Stomach (tissue), 8 donors: ENCODE measurements at regions not wholly inside any gene's neighbourhood (a gene's known extent, or its start where the extent isn't known, plus 50 kb on each side); places are given as distances from the start of the nearest gene placed in this dataset.

Source experiments
- DNase-seq, 2 donors: peaks; one replicate each; pipeline versions ENCODE4 v3.0.0 to v3.0.0-alpha.2; 2013 to 2019
- H3K27ac ChIP-seq, 5 donors: fragments of 200-600 bp in 4 of 5; sonication (generic) in 4 of 5; one replicate each; pipeline ENCODE4 v1.5.1; 2013 to 2019; ENCODE audit warnings: mild to moderate bottlenecking in 1 of 5, moderate library complexity in 1 of 5
- H3K27me3 ChIP-seq, 3 donors: fragments of 200-600 bp; sonication (generic); one replicate each; pipeline ENCODE4 v1.5.1; 2017 to 2019; ENCODE audit warnings: mixed run types in 1 of 3
- H3K36me3 ChIP-seq, 4 donors: fragments of 200-600 bp; sonication (generic); 1 replicate in 3 of 4; 2 replicates in 1 of 4; pipeline ENCODE4 v1.5.1; 2016 to 2019
- H3K4me1 ChIP-seq, 4 donors: fragments of 200-600 bp; sonication (generic); one replicate each; pipeline ENCODE4 v1.5.1; 2016 to 2019
- H3K4me3 ChIP-seq, 4 donors: fragments of 200-600 bp; sonication (generic) in 3 of 4; one replicate each; pipeline ENCODE4 v1.5.1; 2016 to 2019; ENCODE audit warnings: mild to moderate bottlenecking in 1 of 4
- H3K9me3 ChIP-seq, 4 donors: fragments of 200-600 bp; sonication (generic); one replicate each; pipeline ENCODE4 v1.5.1; 2016 to 2019
- CTCF ChIP-seq, 7 experiments: fragments of 450-650 bp in 4 of 7; fragments of 200-600 bp in 3 of 7; sonication (generic) in 3 of 7; IDR thresholded peaks; one replicate each; pipeline ENCODE4 v1.5.1; 2016 to 2019; ENCODE audit warnings: antibody characterized with exemption in 7 of 7, control low read depth in 2 of 7, mild to moderate bottlenecking in 1 of 7
- EP300 ChIP-seq: sonication (generic); formaldehyde crosslinking; IDR thresholded peaks from one replicate; pipeline ENCODE4 v1.6.1; 2017; ENCODE audit warnings: antibody characterized with exemption
- POLR2A ChIP-seq, 4 donors: fragments of 450-650 bp; IDR thresholded peaks; one replicate each; pipeline ENCODE4 v1.6.1; 2016; ENCODE audit warnings: antibody characterized with exemption in 4 of 4, control low read depth in 2 of 4, mild to moderate bottlenecking in 1 of 4, moderate library complexity in 1 of 4
- POLR2AphosphoS5 ChIP-seq, 3 donors: sonication (generic); formaldehyde crosslinking; IDR thresholded peaks; one replicate each; pipeline ENCODE4 v1.6.1; 2016; ENCODE audit warnings: antibody characterized with exemption in 3 of 3
- WGBS, 5 donors: extraction: QIAGEN DNeasy Blood & Tissue Kit in 3 of 5; methylation state at CpG; one replicate each; pipeline versions ENCODE4 v1.1.5 to v1.1.7; 2013 to 2018; 5-methylcytosine and 5-hydroxymethylcytosine counted together
- intact Hi-C: fragments of 100-400 bp; cut with DNase I; formaldehyde crosslinking; loops from one replicate; pipeline ENCODE4 v1.15.1; 2023; ENCODE audit warnings: low total_unique reads
- donor health status: healthy with polysubstance abuse.
- donor health status: Bipolar disorder and iron deficiency.
- donor health status: healthy.

- no peaks in the 10 kb centered on the region for H3K27me3 ChIP-seq
- no peak for TF ChIP-seq CTCF (IDR thresholded peaks at IDR 0.05)
- no peak for TF ChIP-seq POLR2AphosphoS5 (IDR thresholded peaks at IDR 0.05)
- no peak for TF ChIP-seq EP300
- no peak for TF ChIP-seq POLR2A (IDR thresholded peaks at IDR 0.05)
- DNase-seq, result no peak
- H3K36me3 ChIP-seq, result no peaks in the 10 kb centered on the region
- H3K9me3 ChIP-seq, result no peaks in the 10 kb centered on the region
- no peaks in the 10 kb centered on the region for H3K4me1 ChIP-seq
- no peak overlapping the region for H3K4me3 ChIP-seq
- H3K27ac ChIP-seq, result no peak overlapping the region
- 85 to 95% (median 91%) methylated on average over 5 of the region's 5 CpGs for WGBS, 5 donors
- intact Hi-C loops, result no loop called here
Observed at GRCh38 chr4:11685481-11685880, 256.8 kb upstream of the HS3ST1 start.

DNA sequence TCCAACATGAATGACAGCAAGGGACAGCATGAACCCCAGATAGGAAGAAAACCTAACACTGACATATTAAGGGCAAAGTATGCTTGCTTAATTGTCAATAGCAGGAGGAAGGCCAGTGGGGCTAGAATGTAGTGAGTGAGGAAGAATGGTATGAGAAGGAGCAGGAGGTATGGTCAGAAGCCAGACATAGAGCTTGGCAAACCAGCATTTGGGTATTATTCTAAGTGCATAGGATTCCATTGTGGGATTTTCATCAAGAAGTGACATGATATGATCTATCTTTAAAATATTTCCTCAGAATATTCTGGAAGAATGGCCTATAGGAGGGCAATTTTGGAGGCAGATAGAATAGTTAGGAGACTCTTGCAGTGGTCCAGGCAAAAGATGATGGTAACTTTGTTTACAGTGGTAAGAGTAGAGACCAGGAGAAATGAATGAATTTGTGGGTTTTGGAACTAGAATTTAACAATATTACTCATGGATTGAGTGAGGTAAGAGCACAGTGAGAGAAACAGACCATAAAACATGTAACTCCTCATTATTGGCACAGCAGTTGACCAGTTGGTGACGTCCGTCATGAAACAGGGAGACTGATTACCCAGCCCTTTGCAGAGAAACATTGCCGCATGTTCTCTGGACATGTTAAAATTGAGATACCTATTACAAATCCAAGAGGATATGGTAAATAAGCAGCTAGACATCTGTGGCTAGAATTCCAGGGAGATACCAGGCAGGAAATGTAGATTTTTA lies 246.5 kb upstream of the HS3ST1 start:
- WGBS, 5 donors, result 95 to 98% (median 96%) methylated on average over 3 of the region's 3 CpGs
- Histone ChIP-seq H3K36me3 (no peaks in the 10 kb centered on the region), H3K4me3 (no peak overlapping the region), H3K4me1 (no peaks in the 10 kb centered on the region), H3K27me3 (no peaks in the 10 kb centered on the region), H3K27ac (no peak overlapping the region), H3K9me3 (no peaks in the 10 kb centered on the region)
- DNase-seq, result no peak
- no peak for TF ChIP-seq POLR2A (IDR thresholded peaks at IDR 0.05)
- no peak for TF ChIP-seq CTCF (IDR thresholded peaks at IDR 0.05)
- TF ChIP-seq POLR2AphosphoS5 (IDR thresholded peaks at IDR 0.05), result no peak
- TF ChIP-seq EP300, result no peak
- intact Hi-C loops, result no loop called here

- Histone ChIP-seq H3K36me3 (no peaks in the 10 kb centered on the region), H3K4me1 (no peaks in the 10 kb centered on the region), H3K9me3 (no peaks in the 10 kb centered on the region), H3K4me3 (no peak overlapping the region), H3K27ac (no peak overlapping the region), H3K27me3 (no peaks in the 10 kb centered on the region)
- DNase-seq, result no peak
- intact Hi-C loops, result no loop called here
- no peak for TF ChIP-seq POLR2A (IDR thresholded peaks at IDR 0.05)
- no peak for TF ChIP-seq EP300
- TF ChIP-seq POLR2AphosphoS5 (IDR thresholded peaks at IDR 0.05), result no peak
- no peak for TF ChIP-seq CTCF (IDR thresholded peaks at IDR 0.05)
Observed at GRCh38 chr4:11670304-11670703, 241.6 kb upstream of the HS3ST1 start.

GRCh38 chr4:11669156-11669555 lies 240.5 kb upstream of the HS3ST1 start:
- WGBS, 5 donors, result 56 to 96% (median 84%) methylated on average over 2 of the region's 2 CpGs
- Histone ChIP-seq H3K4me1 (no peaks in the 10 kb centered on the region), H3K36me3 (no peaks in the 10 kb centered on the region), H3K9me3 (no peaks in the 10 kb centered on the region), H3K4me3 (no peak overlapping the region), H3K27ac (no peak overlapping the region), H3K27me3 (no peaks in the 10 kb centered on the region)
- intact Hi-C loops, result no loop called here
- DNase-seq, result no peak
- no peak for TF ChIP-seq POLR2AphosphoS5 (IDR thresholded peaks at IDR 0.05)

GRCh38 chr4:11663114-11663513 lies 234.4 kb upstream of the HS3ST1 start:
- H3K27ac ChIP-seq, result no peak overlapping the region
- DNase-seq, result no peak
- H3K4me1 ChIP-seq, result no peaks in the 10 kb centered on the region
- H3K4me3 ChIP-seq, result no peak overlapping the region
- intact Hi-C loops, result no loop called here
- no peaks in the 10 kb centered on the region for H3K36me3 ChIP-seq
- H3K27me3 ChIP-seq, result no peaks in the 10 kb centered on the region
- TF ChIP-seq CTCF (IDR thresholded peaks at IDR 0.05) (no peak), POLR2A (IDR thresholded peaks at IDR 0.05) (no peak), POLR2AphosphoS5 (IDR thresholded peaks at IDR 0.05) (no peak), EP300 (no peak)
- H3K9me3 ChIP-seq, result no peaks in the 10 kb centered on the region
- 92 to 97% (median 95%) methylated on average over 4 of the region's 4 CpGs for WGBS, 5 donors
